NCI-H146 treated with DMSO at 0.1 percent for 48 hours (cell line): ENCODE measurements at regions not wholly inside any gene's neighbourhood (a gene's known extent, or its start where the extent isn't known, plus 50 kb on each side); places are given as distances from the start of the nearest gene placed in this dataset.
"Not testable (repeated sequence)": the region's sequence is repeated elsewhere in the genome, so short reads cannot be mapped to it uniquely, and the experiment has no call there.

ENCODE experiments used
- DNase-seq: peaks from one replicate; lab custom pipeline; 2025; ENCODE audit not compliant: unreplicated experiment; lab: John Stamatoyannopoulos, UW

- no peak for DNase-seq
Observed at GRCh38 chr9:22217254-22217653, 208.1 kb upstream of the CDKN2B start.

- DNase-seq = not testable (repeated sequence)
Observed at GRCh38 chr9:22225856-22226255, 216.8 kb upstream of the CDKN2B start.

- no peak for DNase-seq
Observed at GRCh38 chr9:22227986-22228385, 218.6 kb upstream of the DMRTA1 start.

- no peak for DNase-seq
Observed at GRCh38 chr9:22228542-22228941, 218.1 kb upstream of the DMRTA1 start.

GRCh38 chr9:22229069-22229468 is 217.6 kb upstream of the DMRTA1 start:
- no peak for DNase-seq

GRCh38 chr9:22231309-22231708 is 215.3 kb upstream of the DMRTA1 start:
- DNase-seq = not testable (repeated sequence)

- DNase-seq = no peak
Observed at GRCh38 chr9:22232971-22233370, 213.7 kb upstream of the DMRTA1 start.

GRCh38 chr9:22237497-22238363 is 208.9 kb upstream of the DMRTA1 start:
- DNase-seq = no peak

GRCh38 chr9:22238809-22239684 is 207.6 kb upstream of the DMRTA1 start:
- DNase-seq = no peak

GRCh38 chr9:22240619-22241018 is 206.0 kb upstream of the DMRTA1 start:
- no peak for DNase-seq

GRCh38 chr9:22241024-22241423 is 205.6 kb upstream of the DMRTA1 start:
- DNase-seq = no peak

GRCh38 chr9:22241611-22242010 is 205.0 kb upstream of the DMRTA1 start:
- no peak for DNase-seq

- peak; percentile 20 for DNase-seq
Observed at GRCh38 chr9:22244139-22245011, 202.2 kb upstream of the DMRTA1 start.

GRCh38 chr9:22255337-22255736 is 191.3 kb upstream of the DMRTA1 start:
- DNase-seq = no peak

- DNase-seq = no peak
Observed at GRCh38 chr9:22256381-22256780, 190.2 kb upstream of the DMRTA1 start.

- DNase-seq = no peak
Observed at GRCh38 chr9:22257026-22257816, 189.4 kb upstream of the DMRTA1 start.

GRCh38 chr9:22265038-22265437 is 181.6 kb upstream of the DMRTA1 start:
- no peak for DNase-seq

- no peak for DNase-seq
Observed at GRCh38 chr9:22265534-22265933, 181.1 kb upstream of the DMRTA1 start.

- no peak for DNase-seq
Observed at GRCh38 chr9:22274477-22274876, 172.1 kb upstream of the DMRTA1 start.

- DNase-seq = no peak
Observed at GRCh38 chr9:22278426-22278825, 168.2 kb upstream of the DMRTA1 start.
